OCI-LY3 (cell line): ENCODE measurements at regions not wholly inside any gene's neighbourhood (a gene's known extent, or its start where the extent isn't known, plus 50 kb on each side); places are given as distances from the start of the nearest gene placed in this dataset.

Experiments used
- H2AFZ ChIP-seq: fragments of 200-600, 300-600 bp; shearing (Covaris generic); 2 replicates; pipeline ENCODE4 v1.6.0; 2014; ENCODE audit warnings: antibody characterized with exemption, low read depth, low read length
- H3K27ac ChIP-seq: fragments of 200-600, 300-600 bp; sonication (generic); 2 replicates; pipeline ENCODE4 v1.5.1; 2014; ENCODE audit warnings: mild to moderate bottlenecking, low read length, moderate library complexity, mixed read lengths
- H3K27me3 ChIP-seq: fragments of 200-600, 300-600 bp; sonication (generic); 2 replicates; pipeline ENCODE4 v1.6.1; 2014; ENCODE audit warnings: low read depth, low read length, mixed read lengths
- H3K36me3 ChIP-seq: fragments of 200-600, 300-600 bp; sonication (generic); replicated peaks from 2 replicates; pipeline ENCODE3; 2014; ENCODE audit warnings: low read depth, low read length, mixed read lengths
- H3K4me1 ChIP-seq: fragments of 300-600, 200-600 bp; sonication (generic); 2 replicates; pipeline ENCODE4 v1.6.1; 2014; ENCODE audit warnings: low read length, mixed read lengths
- H3K4me2 ChIP-seq: fragments of 200-600, 300-600 bp; sonication (generic); 2 replicates; pipeline ENCODE4 v1.6.1; 2014; ENCODE audit warnings: low read length, mixed read lengths
- H3K4me3 ChIP-seq: fragments of 300-600, 200-600 bp; sonication (generic); 2 replicates; pipeline ENCODE4 v1.5.1; 2014; ENCODE audit warnings: antibody characterized with exemption, mild to moderate bottlenecking, low read length, moderate library complexity
- H3K79me2 ChIP-seq: fragments of 300-600, 200-600 bp; shearing (Covaris generic); 2 replicates; pipeline ENCODE4 v1.6.1; 2014; ENCODE audit warnings: mild to moderate bottlenecking, low read length, mixed read lengths
- H3K9ac ChIP-seq: fragments of 300-600, 200-600 bp; shearing (Covaris generic); 2 replicates; pipeline ENCODE4 v1.6.0; 2014; ENCODE audit warnings: mild to moderate bottlenecking, low read length, moderate library complexity
- H3K9me3 ChIP-seq: fragments of 200-600, 300-600 bp; shearing (Covaris generic); 2 replicates; pipeline ENCODE4 v1.6.1; 2014; ENCODE audit warnings: low read length, mixed read lengths; ENCODE audit not compliant: insufficient read depth
- H4K20me1 ChIP-seq: fragments of 200-600, 300-600 bp; sonication (generic); 2 replicates; pipeline ENCODE4 v1.6.1; 2016; ENCODE audit warnings: low read length, mixed read lengths; ENCODE audit not compliant: insufficient read depth
- CTCF ChIP-seq: fragments of 200-600, 300-600 bp; sonication (generic); IDR thresholded peaks from 2 replicates; pipeline ENCODE4 v1.5.1; 2014; ENCODE audit warnings: antibody characterized with exemption, low read length, low read depth
- EZH2phosphoT487 ChIP-seq: fragments of 200-600 bp; shearing (Covaris generic); IDR thresholded peaks from 2 replicates; pipeline ENCODE4 v1.6.1; 2018; ENCODE audit warnings: antibody characterized with exemption, mixed run types, low read depth

GRCh38 chr2:57509189-57509588 is 537.4 kb upstream of the VRK2 start:
- H3K9me3 ChIP-seq: 0 out of 2 replicates have a peak, but pooled peaks cover 3% of the 10 kb centered on the region
- no peak overlapping the region for H3K9ac ChIP-seq
- no peaks in the 10 kb centered on the region for H3K36me3 ChIP-seq
- TF ChIP-seq EZH2phosphoT487 (no peak), CTCF (no peak)
- no peaks in the 10 kb centered on the region for H3K27me3 ChIP-seq
- no peak overlapping the region for H2AFZ ChIP-seq
- no peaks in the 10 kb centered on the region for H3K4me1 ChIP-seq
- no peak overlapping the region for H3K27ac ChIP-seq
- no peak overlapping the region for H3K4me2 ChIP-seq
- H3K4me3 ChIP-seq: no peak overlapping the region
- H3K79me2 ChIP-seq: no peaks in the 10 kb centered on the region
- no peaks in the 10 kb centered on the region for H4K20me1 ChIP-seq

GRCh38 chr2:57510704-57511103 is 535.9 kb upstream of the VRK2 start:
- TF ChIP-seq CTCF (no peak), EZH2phosphoT487 (no peak)
- Histone ChIP-seq H2AFZ (no peak overlapping the region), H3K27ac (no peak overlapping the region)

GRCh38 chr2:57515366-57515765 is 531.2 kb upstream of the VRK2 start:
- no peak overlapping the region for H3K4me2 ChIP-seq
- no peaks in the 10 kb centered on the region for H3K27me3 ChIP-seq
- H3K4me3 ChIP-seq: no peak overlapping the region
- H3K4me1 ChIP-seq: peaks cover 8% of the 10 kb centered on the region
- 0 out of 2 replicates have a peak, but pooled peaks cover 1% of the 10 kb centered on the region for H3K9me3 ChIP-seq
- 0 out of 2 replicates have a peak overlapping the region, but pooled peaks have one; percentile 14 for H2AFZ ChIP-seq
- no peak for TF ChIP-seq EZH2phosphoT487
- TF ChIP-seq CTCF: no peak
- H3K36me3 ChIP-seq: no peaks in the 10 kb centered on the region
- no peaks in the 10 kb centered on the region for H3K79me2 ChIP-seq
- no peak overlapping the region for H3K9ac ChIP-seq
- no peak overlapping the region for H3K27ac ChIP-seq
- no peaks in the 10 kb centered on the region for H4K20me1 ChIP-seq

More at GRCh38 chr2:57510704-57511103, 535.9 kb upstream of the VRK2 start:
- Histone ChIP-seq H4K20me1 (no peaks in the 10 kb centered on the region), H3K27me3 (no peaks in the 10 kb centered on the region), H3K4me2 (no peak overlapping the region), H3K4me1 (0 out of 2 replicates have a peak, but pooled peaks cover under 1% of the 10 kb centered on the region), H3K9ac (no peak overlapping the region), H3K4me3 (no peak overlapping the region), H3K36me3 (no peaks in the 10 kb centered on the region), H3K9me3 (0 out of 2 replicates have a peak, but pooled peaks cover 3% of the 10 kb centered on the region), H3K79me2 (no peaks in the 10 kb centered on the region)

- H3K4me3 ChIP-seq: peak overlapping the region; percentile 69
- H3K36me3 ChIP-seq: no peaks in the 10 kb centered on the region
- H4K20me1 ChIP-seq: no peaks in the 10 kb centered on the region
- peaks cover 8% of the 10 kb centered on the region for H3K4me1 ChIP-seq
- H3K27me3 ChIP-seq: no peaks in the 10 kb centered on the region
- H3K9ac ChIP-seq: peak overlapping the region; percentile 45
- H3K4me2 ChIP-seq: peak overlapping the region; percentile 78
- H3K27ac ChIP-seq: no peak overlapping the region
- no peak for TF ChIP-seq EZH2phosphoT487
- peak; percentile 71 for TF ChIP-seq CTCF
- no peaks in the 10 kb centered on the region for H3K9me3 ChIP-seq
- peak overlapping the region; percentile 84 for H2AFZ ChIP-seq
- no peaks in the 10 kb centered on the region for H3K79me2 ChIP-seq
Observed at GRCh38 chr2:57516698-57517340, 529.8 kb upstream of the VRK2 start.
